Karpas-422 (cell line): ENCODE measurements at regions not wholly inside any gene's neighbourhood (a gene's known extent, or its start where the extent isn't known, plus 50 kb on each side); places are given as distances from the start of the nearest gene placed in this dataset.

Experiments
- DNase-seq: peaks from one replicate; pipeline ENCODE4 v3.0.0-alpha.2; 2015
- H2AFZ ChIP-seq: fragments of 200-600 bp; sonication (generic); 2 replicates; pipeline ENCODE4 v1.6.1; 2014; ENCODE audit warnings: antibody characterized with exemption, low read length, mixed read lengths
- H3K27ac ChIP-seq: fragments of 200-600 bp; sonication (generic); 2 replicates; pipeline ENCODE4 v1.5.1; 2014; ENCODE audit warnings: mild to moderate bottlenecking, low read length, moderate library complexity
- H3K27me3 ChIP-seq: fragments of 200-600 bp; sonication (generic); 2 replicates; pipeline ENCODE4 v1.6.1; 2014; ENCODE audit warnings: low read length, mixed read lengths
- H3K36me3 ChIP-seq: fragments of 200-600 bp; sonication (generic); 2 replicates; pipeline ENCODE4 v1.6.1; 2014; ENCODE audit warnings: low read length, mixed read lengths; ENCODE audit not compliant: insufficient read depth
- H3K4me1 ChIP-seq: fragments of 200-600 bp; sonication (generic); 2 replicates; pipeline ENCODE4 v1.6.1; 2014; ENCODE audit warnings: mild to moderate bottlenecking, low read length, mixed read lengths
- H3K4me2 ChIP-seq: fragments of 200-600 bp; sonication (generic); 2 replicates; pipeline ENCODE4 v1.6.1; 2014; ENCODE audit warnings: low read length, low read depth, mild to moderate bottlenecking; ENCODE audit not compliant: poor library complexity, severe bottlenecking
- H3K4me3 ChIP-seq: fragments of 200-600 bp; sonication (generic); 2 replicates; pipeline ENCODE4 v1.5.1; 2014; ENCODE audit warnings: mild to moderate bottlenecking, antibody characterized with exemption, low read length, mixed read lengths
- H3K79me2 ChIP-seq: fragments of 200-600 bp; sonication (generic); 2 replicates; pipeline ENCODE4 v1.6.1; 2014; ENCODE audit warnings: mild to moderate bottlenecking, low read length, mixed read lengths
- H3K9ac ChIP-seq: fragments of 200-600 bp; sonication (generic); 2 replicates; pipeline ENCODE4 v1.6.0; 2014; ENCODE audit warnings: low read length
- H3K9me2 ChIP-seq: fragments of 200-600 bp; sonication (generic), shearing (Covaris generic); replicated peaks from 2 replicates; pipeline ENCODE4 v1.6.0; 2014; ENCODE audit warnings: mild to moderate bottlenecking, low read length, moderate library complexity; ENCODE audit not compliant: insufficient read depth
- H3K9me3 ChIP-seq: fragments of 300-700, 200-600 bp; sonication (generic); 2 replicates; pipeline ENCODE4 v1.6.1; 2014; ENCODE audit warnings: low read length, mixed read lengths
- H4K20me1 ChIP-seq: fragments of 200-600 bp; sonication (generic); 2 replicates; pipeline ENCODE4 v1.6.1; 2014; ENCODE audit warnings: mild to moderate bottlenecking, antibody characterized with exemption, low read length, low read depth; ENCODE audit not compliant: insufficient read depth

DNA sequence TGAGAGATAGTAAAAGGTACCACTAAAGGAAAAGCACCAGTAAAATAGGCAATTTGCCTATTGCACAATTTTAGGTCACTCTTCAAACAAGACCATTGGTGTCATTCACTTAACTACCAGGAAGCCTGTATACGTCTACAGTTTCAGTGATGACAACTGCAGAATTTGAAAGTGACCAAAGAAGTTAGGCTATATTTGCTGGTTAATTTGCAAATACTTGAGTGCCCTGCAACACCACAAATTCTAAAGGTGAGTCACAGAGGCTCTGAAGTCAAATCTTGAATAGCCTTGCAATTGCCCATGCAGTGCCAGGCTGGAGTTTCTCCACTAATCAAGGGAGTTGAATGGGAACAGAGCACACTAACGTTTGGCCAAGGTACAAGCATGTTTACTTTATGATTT is 128.7 kb upstream of the CCDC68 start:
- Histone ChIP-seq H3K9me2 (no peaks in the 10 kb centered on the region), H4K20me1 (no peaks in the 10 kb centered on the region), H3K9ac (no peak overlapping the region), H3K9me3 (no peaks in the 10 kb centered on the region), H3K4me2 (no peak overlapping the region), H3K27ac (no peak overlapping the region), H3K4me1 (no peaks in the 10 kb centered on the region), H3K36me3 (no peaks in the 10 kb centered on the region), H3K4me3 (no peak overlapping the region), H3K79me2 (no peaks in the 10 kb centered on the region), H2AFZ (no peak overlapping the region), H3K27me3 (no peaks in the 10 kb centered on the region)
- no peak for DNase-seq

DNA sequence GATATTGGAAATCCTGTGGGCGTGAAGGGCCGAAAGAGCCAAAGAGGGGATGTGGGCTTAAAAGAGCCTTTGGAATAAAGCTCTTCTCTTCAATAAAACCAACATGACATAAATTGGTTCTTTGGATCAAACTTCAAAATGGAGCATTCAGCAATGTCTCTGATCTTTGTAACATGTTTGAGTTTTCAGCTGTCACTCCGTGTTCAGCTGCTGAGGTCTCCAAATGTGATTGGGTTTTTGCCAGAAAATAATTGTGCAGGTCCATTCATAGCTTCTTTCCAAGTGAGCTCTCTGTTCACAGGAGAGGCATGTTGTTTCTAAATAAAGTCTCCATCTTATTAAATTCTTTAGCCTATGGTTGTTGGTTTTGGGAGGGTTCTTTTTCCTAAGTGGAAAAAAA is 127.6 kb upstream of the CCDC68 start:
- Histone ChIP-seq H3K4me3 (no peak overlapping the region), H3K27me3 (no peaks in the 10 kb centered on the region), H3K9me3 (no peaks in the 10 kb centered on the region), H3K9me2 (no peaks in the 10 kb centered on the region), H3K36me3 (no peaks in the 10 kb centered on the region), H3K9ac (no peak overlapping the region), H3K27ac (no peak overlapping the region), H3K4me2 (no peak overlapping the region), H4K20me1 (no peaks in the 10 kb centered on the region), H3K79me2 (no peaks in the 10 kb centered on the region), H3K4me1 (no peaks in the 10 kb centered on the region), H2AFZ (no peak overlapping the region)
- no peak for DNase-seq

- no peak overlapping the region for H2AFZ ChIP-seq
These were observed 126.5 kb upstream of the CCDC68 start for GRCh38 chr18:55085557-55086285.

DNA sequence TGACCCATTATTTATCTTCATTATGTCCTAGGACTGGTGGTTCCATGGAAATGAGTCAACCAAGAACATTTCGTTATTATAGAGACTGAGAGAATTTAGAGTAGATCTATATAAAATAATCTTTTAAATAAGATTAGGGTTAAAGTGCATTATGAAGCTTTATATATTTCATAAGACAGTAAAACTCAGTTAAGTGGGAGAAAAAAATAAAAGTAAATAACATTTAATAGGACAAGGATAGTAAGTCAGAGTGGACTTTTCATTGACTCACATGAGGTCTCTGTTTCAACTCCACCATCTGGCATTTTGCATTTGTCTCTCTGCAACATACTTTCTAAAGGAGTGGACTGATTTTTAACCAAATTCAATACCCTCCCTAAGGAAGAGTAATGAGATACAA is 125.3 kb upstream of the CCDC68 start:
- H3K36me3 ChIP-seq = no peaks in the 10 kb centered on the region
- H3K4me2 ChIP-seq = no peak overlapping the region
- no peaks in the 10 kb centered on the region for H3K79me2 ChIP-seq
- no peaks in the 10 kb centered on the region for H3K9me2 ChIP-seq
- H2AFZ ChIP-seq = no peak overlapping the region
- H3K4me3 ChIP-seq = no peak overlapping the region
- H3K9me3 ChIP-seq = no peaks in the 10 kb centered on the region
- H4K20me1 ChIP-seq = no peaks in the 10 kb centered on the region
- no peaks in the 10 kb centered on the region for H3K27me3 ChIP-seq
- H3K4me1 ChIP-seq = no peaks in the 10 kb centered on the region
- H3K9ac ChIP-seq = no peak overlapping the region
- H3K27ac ChIP-seq = no peak overlapping the region
- no peak for DNase-seq

More at GRCh38 chr18:55085557-55086285, 126.5 kb upstream of the CCDC68 start:
- no peak overlapping the region for H3K4me2 ChIP-seq
- no peaks in the 10 kb centered on the region for H3K36me3 ChIP-seq
- H4K20me1 ChIP-seq = no peaks in the 10 kb centered on the region
- H3K9me2 ChIP-seq = no peaks in the 10 kb centered on the region
- no peak overlapping the region for H3K4me3 ChIP-seq
- no peak for DNase-seq
- H3K9ac ChIP-seq = no peak overlapping the region
- no peaks in the 10 kb centered on the region for H3K4me1 ChIP-seq
- H3K79me2 ChIP-seq = no peaks in the 10 kb centered on the region
- no peak overlapping the region for H3K27ac ChIP-seq
- H3K9me3 ChIP-seq = no peaks in the 10 kb centered on the region
- H3K27me3 ChIP-seq = no peaks in the 10 kb centered on the region

DNA sequence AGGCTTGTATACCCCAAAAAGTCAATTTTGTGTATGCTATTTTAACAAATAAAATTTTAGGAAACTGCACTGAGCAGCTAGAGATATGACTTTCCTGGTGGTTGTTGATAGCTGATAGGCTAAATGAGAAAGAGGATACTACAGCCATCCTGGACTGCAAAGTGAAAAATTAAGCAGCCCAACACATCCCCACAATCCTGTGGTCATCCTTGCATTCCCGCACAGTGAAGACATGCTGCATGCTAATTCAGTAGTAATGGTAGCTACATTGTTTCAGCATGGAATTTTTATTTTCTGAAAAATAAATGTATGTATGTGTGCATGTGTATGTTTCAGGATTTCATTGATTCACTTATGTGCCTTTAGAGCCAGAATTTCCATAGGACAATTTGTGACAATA is 124.2 kb upstream of the CCDC68 start:
- Histone ChIP-seq H3K4me1 (no peaks in the 10 kb centered on the region), H3K4me3 (no peak overlapping the region), H3K9ac (no peak overlapping the region), H2AFZ (no peak overlapping the region), H3K79me2 (no peaks in the 10 kb centered on the region), H3K27ac (no peak overlapping the region), H3K27me3 (no peaks in the 10 kb centered on the region), H3K9me3 (no peaks in the 10 kb centered on the region), H3K9me2 (no peaks in the 10 kb centered on the region), H3K36me3 (no peaks in the 10 kb centered on the region), H3K4me2 (no peak overlapping the region), H4K20me1 (no peaks in the 10 kb centered on the region)
- no peak for DNase-seq

- Histone ChIP-seq H2AFZ (no peak overlapping the region), H3K9me3 (no peaks in the 10 kb centered on the region), H3K4me2 (no peak overlapping the region), H3K4me3 (no peak overlapping the region), H3K27ac (no peak overlapping the region), H3K36me3 (no peaks in the 10 kb centered on the region), H3K79me2 (no peaks in the 10 kb centered on the region), H3K9ac (no peak overlapping the region), H3K9me2 (no peaks in the 10 kb centered on the region), H3K4me1 (no peaks in the 10 kb centered on the region), H3K27me3 (no peaks in the 10 kb centered on the region), H4K20me1 (no peaks in the 10 kb centered on the region)
- no peak for DNase-seq
These were observed 120.5 kb upstream of the CCDC68 start for GRCh38 chr18:55079481-55080355.

- H3K79me2 ChIP-seq = no peaks in the 10 kb centered on the region
- H3K9me3 ChIP-seq = no peaks in the 10 kb centered on the region
- no peak overlapping the region for H3K4me2 ChIP-seq
- H3K4me1 ChIP-seq = no peaks in the 10 kb centered on the region
- H2AFZ ChIP-seq = no peak overlapping the region
- no peaks in the 10 kb centered on the region for H3K27me3 ChIP-seq
- no peak overlapping the region for H3K27ac ChIP-seq
- H3K9ac ChIP-seq = no peak overlapping the region
- no peaks in the 10 kb centered on the region for H3K36me3 ChIP-seq
- no peaks in the 10 kb centered on the region for H3K9me2 ChIP-seq
- no peak overlapping the region for H3K4me3 ChIP-seq
- H4K20me1 ChIP-seq = no peaks in the 10 kb centered on the region
- no peak for DNase-seq
These were observed 119.8 kb upstream of the CCDC68 start for GRCh38 chr18:55079067-55079466.

DNA sequence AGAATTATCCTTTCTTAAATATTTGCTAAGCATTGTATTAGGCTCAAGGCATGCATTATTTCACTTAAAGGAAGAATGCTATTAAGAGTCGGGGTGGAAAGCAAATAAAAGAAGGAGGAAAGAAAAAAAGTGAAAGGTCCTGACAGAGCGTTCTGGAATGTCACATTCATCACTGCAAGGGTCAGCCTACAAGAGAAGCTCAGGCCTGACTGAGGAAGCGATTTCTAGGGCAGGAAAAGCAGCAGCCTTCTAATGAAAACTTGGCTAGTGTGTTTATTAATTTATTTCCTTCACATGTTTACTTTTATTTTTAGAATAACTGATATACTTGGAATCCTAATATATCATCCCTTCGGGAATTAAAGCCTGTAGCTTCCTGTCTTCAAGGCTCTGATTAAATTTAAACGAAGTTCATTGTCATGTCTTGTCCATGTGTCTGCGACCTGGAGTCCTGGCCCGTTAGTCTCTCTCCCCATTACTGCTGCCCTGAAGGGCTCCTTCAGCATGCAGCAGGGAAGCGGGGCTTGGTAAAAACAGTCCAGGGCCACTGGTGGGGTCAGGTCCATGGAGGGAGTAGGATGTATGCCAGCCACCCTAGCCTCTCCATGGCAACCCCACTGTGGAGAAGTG is 119.2 kb upstream of the CCDC68 start:
- no peak overlapping the region for H3K4me2 ChIP-seq

More for the DNA sequence above, 119.2 kb upstream of the CCDC68 start:
- Histone ChIP-seq H3K9me3 (no peaks in the 10 kb centered on the region), H3K4me1 (no peaks in the 10 kb centered on the region), H3K4me3 (no peak overlapping the region), H3K9me2 (no peaks in the 10 kb centered on the region), H4K20me1 (no peaks in the 10 kb centered on the region), H3K27ac (no peak overlapping the region), H3K36me3 (no peaks in the 10 kb centered on the region), H3K9ac (no peak overlapping the region), H3K27me3 (no peaks in the 10 kb centered on the region), H3K79me2 (no peaks in the 10 kb centered on the region), H2AFZ (no peak overlapping the region)
- DNase-seq = no peak
